Heart left ventricle (tissue), 16 donors: ENCODE measurements at regions not wholly inside any gene's neighbourhood (a gene's known extent, or its start where the extent isn't known, plus 50 kb on each side); places are given as distances from the start of the nearest gene placed in this dataset.

Source experiments
- ATAC-seq, 4 donors: fragments of 200-7000 bp; cut with Tn5 transposase; one replicate each; pipeline ENCODE4 v1.9.1; 2020 to 2022; ENCODE audit warnings: moderate library complexity in 4 of 4, mild to moderate bottlenecking in 3 of 4, moderate number of reproducible peaks in 1 of 4
- DNase-seq, 5 donors: peaks; one replicate each; pipeline ENCODE4 v3.0.0-alpha.2; 2020
- H3K27ac ChIP-seq, 12 donors: fragments of 200-600 bp; sonication (generic) in 4 of 12; one replicate each; pipeline versions ENCODE4 v1.5.0 to v1.8.0; 2016 to 2022; ENCODE audit warnings: mild to moderate bottlenecking in 2 of 12
- H3K27me3 ChIP-seq, 9 donors: fragments of 200-600 bp; sonication (generic) in 2 of 9; one replicate each; pipeline versions ENCODE4 v1.5.1 to v1.8.0; 2016 to 2022; ENCODE audit warnings: mild to moderate bottlenecking in 3 of 9
- H3K36me3 ChIP-seq, 9 donors: fragments of 200-600 bp; sonication (generic) in 2 of 9; one replicate each; pipeline versions ENCODE4 v1.5.0 to v1.8.0; 2018 to 2022; ENCODE audit warnings: mild to moderate bottlenecking in 2 of 9
- H3K4me1 ChIP-seq, 12 donors: fragments of 200-600 bp; sonication (generic) in 4 of 12; one replicate each; pipeline versions ENCODE4 v1.5.0 to v1.8.0; 2016 to 2022; ENCODE audit warnings: mild to moderate bottlenecking in 3 of 12
- H3K4me3 ChIP-seq, 12 donors: fragments of 200-600 bp; sonication (generic) in 4 of 12; one replicate each; pipeline versions ENCODE4 v1.5.0 to v1.8.0; 2017 to 2022; ENCODE audit warnings: mild to moderate bottlenecking in 9 of 12, moderate library complexity in 4 of 12
- H3K9me3 ChIP-seq, 12 donors: fragments of 200-600 bp; sonication (generic) in 4 of 12; one replicate each; pipeline versions ENCODE4 v1.5.0 to v1.8.0; 2016 to 2022; ENCODE audit warnings: mild to moderate bottlenecking in 1 of 12
- POLR2A ChIP-seq, 2 donors: fragments of 450-650 bp; IDR thresholded peaks; one replicate each; pipeline ENCODE4 v1.6.1; 2017; ENCODE audit warnings: antibody characterized with exemption in 2 of 2, mild to moderate bottlenecking in 2 of 2, moderate library complexity in 2 of 2
- WGBS, 4 donors: extraction: QIAGEN DNeasy Blood & Tissue Kit in 2 of 4; methylation state at CpG; one replicate each; pipeline versions ENCODE4 v1.1.5 to v1.1.7; 2013 to 2018; 5-methylcytosine and 5-hydroxymethylcytosine counted together
- intact Hi-C, 10 donors: fragments of 100-400 bp; cut with DNase I; formaldehyde crosslinking; loops; one replicate each; pipeline versions ENCODE4 v1.11.1 to v1.14.2; 2022
- TF ChIP-seq, protein P1 (sequence below), 12 donors: fragments of 200-600 bp; sonication (generic) in 4 of 12; IDR thresholded peaks; one replicate each; pipeline versions ENCODE4 v1.5.0 to v1.8.0; 2018 to 2022; ENCODE audit warnings: antibody characterized with exemption in 12 of 12, mild to moderate bottlenecking in 5 of 12
- donor health status: ischemic (EF 13 %, LVEDD 7.1; RV severe dilation, severe dysfunction).
- donor health status: healthy with polysubstance abuse.
- donor health status: DM: no; HTN: yes; CAD: no.
- donor health status: DM: no; HTN: no; CAD: no.
- donor health status: ischemic (EF 25% LVEDD 6.9; RV normal size, moderate dysfunction).
- donor health status: ischemic (EF 25% LVEDD 5.7; RV mildly dilated, moderate dysfunction).
- donor health status: healthy.
- donor health status: DM: yes; HTN: yes; CAD: no.
- donor health status: ischemic (EF 35%, LVEDD 5.7; RV mildly dilated, moderate dysfunction).
- donor health status: nonischemic (EF 11% LVEDD 7.7; RV severe dilation, severe dysfunction).
- donor health status: DM: yes; HTN: yes; CAD: no.
- donor health status: PGD.
- donor health status: ischemic (EF 29% LVEDD 5.4; RV normal size, mild dysfunction).
- donor health status: nonischemic (EF 23%, LVEDD 6.1; RV moderate dilation, normal function).

DNA sequence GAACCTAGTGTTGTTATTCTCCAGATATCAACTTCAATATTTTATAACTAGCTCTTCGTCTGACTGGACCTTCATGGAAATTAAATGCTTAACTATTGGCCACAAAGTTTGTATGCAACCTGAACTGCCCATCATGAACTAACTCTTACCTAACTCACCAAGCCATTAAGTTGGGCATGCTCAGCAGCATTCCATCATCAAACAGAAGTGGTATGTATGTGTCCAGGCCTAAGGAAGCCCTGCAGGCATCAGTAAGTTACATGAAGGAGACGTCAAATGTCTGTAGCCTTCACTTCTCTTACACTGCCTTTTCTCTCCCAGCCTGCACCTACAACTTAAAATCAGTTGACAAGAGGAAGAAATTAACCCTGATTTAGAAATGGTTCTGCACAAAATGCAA, 1639.2 kb upstream of the PABPC4L start:
- Histone ChIP-seq H3K27ac (no peak overlapping the region), H3K4me1 (no peaks in the 10 kb centered on the region), H3K36me3 (no peaks in the 10 kb centered on the region), H3K9me3 (peaks cover 0 to 6% (median 0%) of the 10 kb centered on the region in 12 donors), H3K4me3 (no peak overlapping the region), H3K27me3 (no peaks in the 10 kb centered on the region)
- no peak for DNase-seq
- no peak for ATAC-seq
- intact Hi-C loops, result no loop called here
- WGBS, 4 donors, result 77 to 96% (median 86%) methylated on average over 2 of the region's 2 CpGs
- no peak for TF ChIP-seq POLR2A (IDR thresholded peaks at IDR 0.05)
- TF ChIP-seq, protein P1, sequence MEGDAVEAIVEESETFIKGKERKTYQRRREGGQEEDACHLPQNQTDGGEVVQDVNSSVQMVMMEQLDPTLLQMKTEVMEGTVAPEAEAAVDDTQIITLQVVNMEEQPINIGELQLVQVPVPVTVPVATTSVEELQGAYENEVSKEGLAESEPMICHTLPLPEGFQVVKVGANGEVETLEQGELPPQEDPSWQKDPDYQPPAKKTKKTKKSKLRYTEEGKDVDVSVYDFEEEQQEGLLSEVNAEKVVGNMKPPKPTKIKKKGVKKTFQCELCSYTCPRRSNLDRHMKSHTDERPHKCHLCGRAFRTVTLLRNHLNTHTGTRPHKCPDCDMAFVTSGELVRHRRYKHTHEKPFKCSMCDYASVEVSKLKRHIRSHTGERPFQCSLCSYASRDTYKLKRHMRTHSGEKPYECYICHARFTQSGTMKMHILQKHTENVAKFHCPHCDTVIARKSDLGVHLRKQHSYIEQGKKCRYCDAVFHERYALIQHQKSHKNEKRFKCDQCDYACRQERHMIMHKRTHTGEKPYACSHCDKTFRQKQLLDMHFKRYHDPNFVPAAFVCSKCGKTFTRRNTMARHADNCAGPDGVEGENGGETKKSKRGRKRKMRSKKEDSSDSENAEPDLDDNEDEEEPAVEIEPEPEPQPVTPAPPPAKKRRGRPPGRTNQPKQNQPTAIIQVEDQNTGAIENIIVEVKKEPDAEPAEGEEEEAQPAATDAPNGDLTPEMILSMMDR (IDR thresholded peaks at IDR 0.05), result no peak

DNA sequence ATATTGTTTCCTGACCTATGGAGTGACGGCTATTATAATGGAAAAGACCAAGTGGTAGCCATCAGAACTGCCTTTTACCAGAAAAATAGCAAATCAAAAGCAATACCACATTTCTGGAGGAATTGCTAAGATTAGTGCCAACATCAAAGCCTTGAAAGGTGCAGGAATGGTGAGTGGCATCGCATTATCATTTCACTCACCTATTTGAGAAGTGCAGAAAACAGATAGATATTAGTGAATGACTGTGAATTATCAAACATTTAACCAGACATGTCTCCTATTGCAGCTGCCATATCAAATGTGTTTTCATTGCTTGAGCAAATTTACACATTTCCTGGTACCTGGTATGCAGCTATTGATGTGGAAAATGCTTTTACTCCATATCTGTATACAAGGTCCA, 1638.1 kb upstream of the PABPC4L start:
- H3K27me3 ChIP-seq, result no peaks in the 10 kb centered on the region
- H3K4me1 ChIP-seq, result no peaks in the 10 kb centered on the region
- H3K4me3 ChIP-seq, result no peak overlapping the region
- DNase-seq (no peak), ATAC-seq (no peak)
- peaks cover 0 to 6% (median 0%) of the 10 kb centered on the region in 12 donors for H3K9me3 ChIP-seq
- no peak overlapping the region for H3K27ac ChIP-seq
- no peak for TF ChIP-seq POLR2A (IDR thresholded peaks at IDR 0.05)
- TF ChIP-seq, protein P1 (IDR thresholded peaks at IDR 0.05), result no peak
- H3K36me3 ChIP-seq, result no peaks in the 10 kb centered on the region
- 67 to 92% (median 80%) methylated on average over 2 of the region's 2 CpGs for WGBS, 4 donors
- intact Hi-C loops, result no loop called here

DNA sequence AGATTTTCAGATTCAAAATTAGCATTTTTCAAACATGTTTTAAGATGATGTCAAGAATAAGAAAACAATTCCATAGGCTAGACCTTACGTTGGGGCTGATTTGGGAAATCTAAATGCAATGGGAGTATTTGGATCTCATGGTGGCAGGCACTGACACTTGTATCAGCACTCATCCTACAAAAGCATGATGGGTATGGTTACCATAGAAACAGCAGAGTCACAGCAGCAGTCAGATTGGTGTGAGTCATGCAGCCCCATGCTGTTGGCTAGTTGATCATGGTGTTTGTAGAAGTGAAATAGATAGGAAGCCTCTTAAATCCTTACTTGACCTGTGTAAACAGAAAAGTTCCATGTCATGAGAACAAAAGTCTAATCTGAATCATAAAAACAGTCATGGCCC, 1637.3 kb upstream of the PABPC4L start:
- no peak for TF ChIP-seq POLR2A (IDR thresholded peaks at IDR 0.05)
- TF ChIP-seq, protein P1 (IDR thresholded peaks at IDR 0.05), result no peak
- H3K9me3 ChIP-seq, result peaks cover 0 to 6% (median 0%) of the 10 kb centered on the region in 12 donors
- no peaks in the 10 kb centered on the region for H3K36me3 ChIP-seq
- intact Hi-C loops, result no loop called here
- DNase-seq (no peak), ATAC-seq (no peak)
- H3K4me3 ChIP-seq, result no peak overlapping the region
- H3K4me1 ChIP-seq, result no peaks in the 10 kb centered on the region
- H3K27me3 ChIP-seq, result no peaks in the 10 kb centered on the region
- WGBS, 4 donors, result 59 to 68% (median 63%) methylated on average over 1 of the region's 1 CpG
- no peak overlapping the region for H3K27ac ChIP-seq

DNA sequence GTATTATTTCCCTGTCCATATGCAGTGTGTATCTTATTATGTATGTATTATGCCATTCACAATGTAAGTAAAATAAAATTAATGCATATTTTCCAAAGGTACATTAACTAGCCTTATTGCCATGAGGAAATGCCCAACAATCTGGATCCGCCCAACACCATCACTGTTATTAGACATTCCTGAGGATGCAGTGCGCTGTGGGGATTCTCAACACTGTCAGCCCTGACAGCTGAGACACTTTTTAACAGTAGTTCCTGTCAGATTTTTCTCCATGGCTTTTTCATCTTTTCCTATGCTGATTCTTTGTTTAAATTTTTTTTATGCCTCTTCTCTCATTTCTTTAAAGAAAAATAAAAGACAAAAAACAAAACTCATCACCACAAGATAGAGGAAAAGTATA, 1632.9 kb upstream of the PABPC4L start:
- Histone ChIP-seq H3K27ac (no peak overlapping the region), H3K4me1 (no peaks in the 10 kb centered on the region), H3K9me3 (peaks cover 0 to 6% (median 0%) of the 10 kb centered on the region in 12 donors), H3K27me3 (no peaks in the 10 kb centered on the region), H3K4me3 (no peak overlapping the region), H3K36me3 (no peaks in the 10 kb centered on the region)
- no peak for TF ChIP-seq POLR2A (IDR thresholded peaks at IDR 0.05)
- TF ChIP-seq, protein P1 (IDR thresholded peaks at IDR 0.05), result no peak
- 76 to 86% (median 77%) methylated on average over 2 of the region's 2 CpGs for WGBS, 4 donors
- intact Hi-C loops, result no loop called here
- DNase-seq (no peak), ATAC-seq (no peak)
